HEK293 (cell line): ENCODE measurements at regions not wholly inside any gene's neighbourhood (a gene's known extent, or its start where the extent isn't known, plus 50 kb on each side); places are given as distances from the start of the nearest gene placed in this dataset.

Experiments
- CTCF ChIP-seq: fragments of 450-650 bp; formaldehyde crosslinking; IDR thresholded peaks from 2 replicates; pipeline ENCODE4 v1.5.1; 2016; ENCODE audit warnings: missing biosample characterization, missing genetic modification characterization
- GLIS1 ChIP-seq: fragments of 450-650 bp; formaldehyde crosslinking; IDR thresholded peaks from 2 replicates; pipeline ENCODE4 v1.5.1; 2016; ENCODE audit warnings: missing biosample characterization, missing genetic modification characterization
- MZF1 ChIP-seq: fragments of 450-650 bp; formaldehyde crosslinking; IDR thresholded peaks from 2 replicates; pipeline ENCODE4 v1.5.1; 2017; ENCODE audit warnings: missing biosample characterization, missing genetic modification characterization, borderline replicate concordance
- YY1 ChIP-seq: fragments of 450-650 bp; formaldehyde crosslinking; IDR thresholded peaks from 2 replicates; pipeline ENCODE4 v1.5.1; 2018; ENCODE audit warnings: missing biosample characterization, missing genetic modification characterization
- ZNF362 ChIP-seq: fragments of 450-650 bp; formaldehyde crosslinking; IDR thresholded peaks from 2 replicates; pipeline ENCODE4 v1.5.1; 2016; ENCODE audit warnings: missing biosample characterization, missing genetic modification characterization
- ZNF433 ChIP-seq: fragments of 450-650 bp; formaldehyde crosslinking; IDR thresholded peaks from 2 replicates; pipeline ENCODE4 v1.5.1; 2016; ENCODE audit warnings: missing biosample characterization, missing genetic modification characterization, low read depth
- ZNF548 ChIP-seq: fragments of 450-650 bp; formaldehyde crosslinking; IDR thresholded peaks from 2 replicates; pipeline ENCODE4 v1.5.1; 2016; ENCODE audit warnings: missing biosample characterization, missing genetic modification characterization
- ZNF660 ChIP-seq: fragments of 450-650 bp; IDR thresholded peaks from 2 replicates; pipeline ENCODE4 v1.5.1; 2018; ENCODE audit warnings: missing biosample characterization, mild to moderate bottlenecking, missing genetic modification characterization
- ZNF768 ChIP-seq: fragments of 450-650 bp; formaldehyde crosslinking; IDR thresholded peaks from 2 replicates; pipeline ENCODE4 v1.5.1; 2018; ENCODE audit warnings: missing biosample characterization, mild to moderate bottlenecking, missing genetic modification characterization
- TF ChIP-seq, protein P1 (sequence below): fragments of 450-650 bp; formaldehyde crosslinking; IDR thresholded peaks from 2 replicates; pipeline ENCODE4 v1.5.1; 2016; ENCODE audit warnings: missing biosample characterization, missing genetic modification characterization
- TF ChIP-seq, protein P2 (sequence below): fragments of 450-650 bp; formaldehyde crosslinking; IDR thresholded peaks from 2 replicates; pipeline ENCODE4 v1.5.1; 2016; ENCODE audit warnings: missing biosample characterization, missing genetic modification characterization, low read depth
- TF ChIP-seq, protein P3 (sequence below): fragments of 450-650 bp; formaldehyde crosslinking; IDR thresholded peaks from 2 replicates; pipeline ENCODE4 v1.5.1; 2016; ENCODE audit warnings: missing biosample characterization, missing genetic modification characterization
- TF ChIP-seq, protein P4 (sequence below): fragments of 450-650 bp; formaldehyde crosslinking; IDR thresholded peaks from 2 replicates; pipeline ENCODE4 v1.5.1; 2016; ENCODE audit warnings: missing biosample characterization, missing genetic modification characterization

- no peak for TF ChIP-seq CTCF (tag by site-specific recombination)
- no peak for TF ChIP-seq ZNF362 (tag by site-specific recombination)
- TF ChIP-seq, protein P1, sequence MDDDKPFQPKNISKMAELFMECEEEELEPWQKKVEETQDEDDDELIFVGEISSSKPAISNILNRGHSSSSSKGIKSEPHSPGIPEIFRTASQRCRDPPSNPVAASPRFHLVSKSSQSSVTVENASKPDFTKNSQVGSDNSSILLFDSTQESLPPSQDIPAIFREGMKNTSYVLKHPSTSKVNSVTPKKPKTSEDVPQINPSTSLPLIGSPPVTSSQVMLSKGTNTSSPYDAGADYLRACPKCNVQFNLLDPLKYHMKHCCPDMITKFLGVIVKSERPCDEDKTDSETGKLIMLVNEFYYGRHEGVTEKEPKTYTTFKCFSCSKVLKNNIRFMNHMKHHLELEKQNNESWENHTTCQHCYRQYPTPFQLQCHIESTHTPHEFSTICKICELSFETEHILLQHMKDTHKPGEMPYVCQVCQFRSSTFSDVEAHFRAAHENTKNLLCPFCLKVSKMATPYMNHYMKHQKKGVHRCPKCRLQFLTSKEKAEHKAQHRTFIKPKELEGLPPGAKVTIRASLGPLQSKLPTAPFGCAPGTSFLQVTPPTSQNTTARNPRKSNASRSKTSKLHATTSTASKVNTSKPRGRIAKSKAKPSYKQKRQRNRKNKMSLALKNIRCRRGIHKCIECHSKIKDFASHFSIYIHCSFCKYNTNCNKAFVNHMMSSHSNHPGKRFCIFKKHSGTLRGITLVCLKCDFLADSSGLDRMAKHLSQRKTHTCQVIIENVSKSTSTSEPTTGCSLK (tag by site-specific recombination): no peak
- TF ChIP-seq ZNF768 (tag by site-specific recombination): no peak
- TF ChIP-seq MZF1 (tag by site-specific recombination): no peak
- no peak for TF ChIP-seq ZNF660 (tag by site-specific recombination)
- TF ChIP-seq YY1 (tag by site-specific recombination): no peak
- TF ChIP-seq, protein P2, sequence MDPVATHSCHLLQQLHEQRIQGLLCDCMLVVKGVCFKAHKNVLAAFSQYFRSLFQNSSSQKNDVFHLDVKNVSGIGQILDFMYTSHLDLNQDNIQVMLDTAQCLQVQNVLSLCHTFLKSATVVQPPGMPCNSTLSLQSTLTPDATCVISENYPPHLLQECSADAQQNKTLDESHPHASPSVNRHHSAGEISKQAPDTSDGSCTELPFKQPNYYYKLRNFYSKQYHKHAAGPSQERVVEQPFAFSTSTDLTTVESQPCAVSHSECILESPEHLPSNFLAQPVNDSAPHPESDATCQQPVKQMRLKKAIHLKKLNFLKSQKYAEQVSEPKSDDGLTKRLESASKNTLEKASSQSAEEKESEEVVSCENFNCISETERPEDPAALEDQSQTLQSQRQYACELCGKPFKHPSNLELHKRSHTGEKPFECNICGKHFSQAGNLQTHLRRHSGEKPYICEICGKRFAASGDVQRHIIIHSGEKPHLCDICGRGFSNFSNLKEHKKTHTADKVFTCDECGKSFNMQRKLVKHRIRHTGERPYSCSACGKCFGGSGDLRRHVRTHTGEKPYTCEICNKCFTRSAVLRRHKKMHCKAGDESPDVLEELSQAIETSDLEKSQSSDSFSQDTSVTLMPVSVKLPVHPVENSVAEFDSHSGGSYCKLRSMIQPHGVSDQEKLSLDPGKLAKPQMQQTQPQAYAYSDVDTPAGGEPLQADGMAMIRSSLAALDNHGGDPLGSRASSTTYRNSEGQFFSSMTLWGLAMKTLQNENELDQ: no peak
- TF ChIP-seq, protein P3, sequence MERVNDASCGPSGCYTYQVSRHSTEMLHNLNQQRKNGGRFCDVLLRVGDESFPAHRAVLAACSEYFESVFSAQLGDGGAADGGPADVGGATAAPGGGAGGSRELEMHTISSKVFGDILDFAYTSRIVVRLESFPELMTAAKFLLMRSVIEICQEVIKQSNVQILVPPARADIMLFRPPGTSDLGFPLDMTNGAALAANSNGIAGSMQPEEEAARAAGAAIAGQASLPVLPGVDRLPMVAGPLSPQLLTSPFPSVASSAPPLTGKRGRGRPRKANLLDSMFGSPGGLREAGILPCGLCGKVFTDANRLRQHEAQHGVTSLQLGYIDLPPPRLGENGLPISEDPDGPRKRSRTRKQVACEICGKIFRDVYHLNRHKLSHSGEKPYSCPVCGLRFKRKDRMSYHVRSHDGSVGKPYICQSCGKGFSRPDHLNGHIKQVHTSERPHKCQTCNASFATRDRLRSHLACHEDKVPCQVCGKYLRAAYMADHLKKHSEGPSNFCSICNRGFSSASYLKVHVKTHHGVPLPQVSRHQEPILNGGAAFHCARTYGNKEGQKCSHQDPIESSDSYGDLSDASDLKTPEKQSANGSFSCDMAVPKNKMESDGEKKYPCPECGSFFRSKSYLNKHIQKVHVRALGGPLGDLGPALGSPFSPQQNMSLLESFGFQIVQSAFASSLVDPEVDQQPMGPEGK: no peak
- TF ChIP-seq GLIS1 (tag by site-specific recombination): no peak
- no peak for TF ChIP-seq ZNF548 (tag by site-specific recombination)
- TF ChIP-seq, protein P4, sequence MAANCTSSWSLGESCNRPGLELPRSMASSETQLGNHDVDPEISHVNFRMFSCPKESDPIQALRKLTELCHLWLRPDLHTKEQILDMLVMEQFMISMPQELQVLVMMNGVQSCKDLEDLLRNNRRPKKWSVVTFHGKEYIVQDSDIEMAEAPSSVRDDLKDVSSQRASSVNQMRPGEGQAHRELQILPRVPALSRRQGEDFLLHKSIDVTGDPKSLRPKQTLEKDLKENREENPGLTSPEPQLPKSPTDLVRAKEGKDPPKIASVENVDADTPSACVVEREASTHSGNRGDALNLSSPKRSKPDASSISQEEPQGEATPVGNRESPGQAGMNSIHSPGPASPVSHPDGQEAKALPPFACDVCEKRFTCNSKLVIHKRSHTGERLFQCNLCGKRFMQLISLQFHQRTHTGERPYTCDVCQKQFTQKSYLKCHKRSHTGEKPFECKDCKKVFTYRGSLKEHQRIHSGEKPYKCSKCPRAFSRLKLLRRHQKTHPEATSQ: no peak
- TF ChIP-seq ZNF433 (tag by site-specific recombination): no peak
Observed at GRCh38 chr18:78713726-78714125, 265.9 kb upstream of the SALL3 start.
